Kidney epithelial cell (primary cell): ENCODE measurements at regions not wholly inside any gene's neighbourhood (a gene's known extent, or its start where the extent isn't known, plus 50 kb on each side); places are given as distances from the start of the nearest gene placed in this dataset.

Source experiments
- DNase-seq: peaks from one replicate; pipeline ENCODE4 v3.0.0-alpha.2; 2010; ENCODE audit warnings: low read depth
- H3K27me3 ChIP-seq: 2 replicates; pipeline ENCODE4 v1.6.0; 2011; ENCODE audit warnings: low read length; ENCODE audit not compliant: control insufficient read depth, insufficient read depth
- H3K36me3 ChIP-seq: 2 replicates; pipeline ENCODE4 v1.5.1; 2011; ENCODE audit warnings: low read length; ENCODE audit not compliant: control insufficient read depth, insufficient read depth
- H3K4me3 ChIP-seq: 2 replicates; pipeline ENCODE4 v1.5.1; 2011; ENCODE audit warnings: low read depth, mild to moderate bottlenecking, control low read depth, low read length
- TF ChIP-seq, protein P1 (sequence below): IDR thresholded peaks from 2 replicates; pipeline ENCODE4 v1.5.1; 2011; ENCODE audit warnings: mild to moderate bottlenecking, moderate library complexity, low read length, control low read depth, inconsistent platforms; ENCODE audit not compliant: insufficient read depth, poor library complexity, severe bottlenecking

DNA sequence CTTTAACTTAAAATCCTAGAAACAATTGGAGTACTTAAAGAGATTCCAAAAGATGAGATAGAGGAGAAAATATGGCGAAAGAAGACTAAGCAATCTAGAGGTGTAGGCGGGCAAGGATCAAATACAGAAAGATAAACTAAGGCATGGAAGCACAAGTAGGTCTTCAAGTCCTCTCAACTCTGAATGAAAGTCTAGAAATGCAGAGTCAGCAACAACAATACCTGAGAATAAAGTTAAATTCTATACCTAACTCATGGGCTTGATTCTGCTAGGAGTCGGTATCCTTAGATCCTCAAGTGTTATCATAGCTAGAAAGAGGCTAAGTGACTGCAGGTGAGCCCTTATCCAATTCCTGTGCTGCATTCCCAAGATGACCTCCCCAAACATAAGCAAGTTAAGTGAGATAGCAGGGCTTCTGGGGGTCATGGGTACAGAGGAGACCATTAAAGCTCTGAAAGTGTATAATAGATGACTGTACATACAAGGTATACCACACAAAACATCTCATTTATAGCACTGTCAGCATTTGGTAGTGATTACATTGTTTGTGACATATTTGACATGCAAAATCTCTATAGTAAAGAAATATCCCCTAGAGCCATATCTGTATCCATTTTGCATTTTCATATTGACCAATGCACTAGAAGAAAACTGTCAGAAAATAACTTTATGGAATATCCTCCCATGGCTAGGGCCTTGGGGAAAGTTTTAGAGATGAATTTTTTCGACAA lies 82.5 kb upstream of the ARID2 start:
- Histone ChIP-seq H3K4me3 (no peak overlapping the region), H3K36me3 (no peaks in the 10 kb centered on the region), H3K27me3 (no peaks in the 10 kb centered on the region)
- TF ChIP-seq, protein P1, sequence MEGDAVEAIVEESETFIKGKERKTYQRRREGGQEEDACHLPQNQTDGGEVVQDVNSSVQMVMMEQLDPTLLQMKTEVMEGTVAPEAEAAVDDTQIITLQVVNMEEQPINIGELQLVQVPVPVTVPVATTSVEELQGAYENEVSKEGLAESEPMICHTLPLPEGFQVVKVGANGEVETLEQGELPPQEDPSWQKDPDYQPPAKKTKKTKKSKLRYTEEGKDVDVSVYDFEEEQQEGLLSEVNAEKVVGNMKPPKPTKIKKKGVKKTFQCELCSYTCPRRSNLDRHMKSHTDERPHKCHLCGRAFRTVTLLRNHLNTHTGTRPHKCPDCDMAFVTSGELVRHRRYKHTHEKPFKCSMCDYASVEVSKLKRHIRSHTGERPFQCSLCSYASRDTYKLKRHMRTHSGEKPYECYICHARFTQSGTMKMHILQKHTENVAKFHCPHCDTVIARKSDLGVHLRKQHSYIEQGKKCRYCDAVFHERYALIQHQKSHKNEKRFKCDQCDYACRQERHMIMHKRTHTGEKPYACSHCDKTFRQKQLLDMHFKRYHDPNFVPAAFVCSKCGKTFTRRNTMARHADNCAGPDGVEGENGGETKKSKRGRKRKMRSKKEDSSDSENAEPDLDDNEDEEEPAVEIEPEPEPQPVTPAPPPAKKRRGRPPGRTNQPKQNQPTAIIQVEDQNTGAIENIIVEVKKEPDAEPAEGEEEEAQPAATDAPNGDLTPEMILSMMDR: no peak
- no peak for DNase-seq

DNA sequence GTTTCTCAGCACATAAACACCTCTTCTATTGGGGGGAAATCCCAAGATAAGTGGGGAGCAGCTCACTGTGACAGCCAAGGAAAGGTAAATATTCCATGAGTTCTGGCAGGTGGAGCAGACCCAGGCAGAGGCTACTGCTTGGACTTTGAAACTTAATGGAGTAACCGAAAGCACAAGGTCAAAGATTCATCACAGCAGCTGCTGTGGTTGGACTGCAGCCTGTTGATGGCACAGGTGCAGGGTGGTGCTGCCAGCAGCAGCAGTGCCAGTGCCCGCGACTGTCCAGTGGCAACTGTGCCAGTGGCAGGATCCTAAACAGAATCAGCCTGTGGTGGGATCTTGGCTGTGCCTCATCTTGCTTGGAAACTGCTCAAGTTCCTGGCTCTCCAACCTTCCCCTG lies 81.4 kb upstream of the ARID2 start:
- Histone ChIP-seq H3K27me3 (no peaks in the 10 kb centered on the region), H3K36me3 (no peaks in the 10 kb centered on the region), H3K4me3 (no peak overlapping the region)
- DNase-seq: no peak
- TF ChIP-seq, protein P1: no peak

DNA sequence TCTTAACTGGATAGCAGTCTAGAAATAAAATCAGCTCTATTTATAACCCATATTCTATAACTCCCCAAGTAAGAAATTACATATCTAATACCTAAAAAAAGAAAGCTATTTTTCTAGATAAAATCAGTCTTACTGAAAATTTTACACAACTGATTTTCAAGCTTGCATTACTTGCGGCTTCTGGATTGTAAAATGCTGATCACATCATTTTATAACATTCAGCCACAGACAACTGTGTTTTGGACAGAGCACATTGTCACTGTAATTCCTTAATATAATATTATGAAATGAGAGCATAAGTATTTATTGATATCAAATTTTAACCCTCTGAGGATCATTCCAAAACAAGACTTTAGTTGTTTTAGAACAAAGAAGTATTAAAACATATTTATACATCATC lies 78.5 kb upstream of the ARID2 start:
- no peaks in the 10 kb centered on the region for H3K27me3 ChIP-seq
- no peak for DNase-seq
- H3K36me3 ChIP-seq: no peaks in the 10 kb centered on the region
- H3K4me3 ChIP-seq: no peak overlapping the region
- TF ChIP-seq, protein P1: no peak

DNA sequence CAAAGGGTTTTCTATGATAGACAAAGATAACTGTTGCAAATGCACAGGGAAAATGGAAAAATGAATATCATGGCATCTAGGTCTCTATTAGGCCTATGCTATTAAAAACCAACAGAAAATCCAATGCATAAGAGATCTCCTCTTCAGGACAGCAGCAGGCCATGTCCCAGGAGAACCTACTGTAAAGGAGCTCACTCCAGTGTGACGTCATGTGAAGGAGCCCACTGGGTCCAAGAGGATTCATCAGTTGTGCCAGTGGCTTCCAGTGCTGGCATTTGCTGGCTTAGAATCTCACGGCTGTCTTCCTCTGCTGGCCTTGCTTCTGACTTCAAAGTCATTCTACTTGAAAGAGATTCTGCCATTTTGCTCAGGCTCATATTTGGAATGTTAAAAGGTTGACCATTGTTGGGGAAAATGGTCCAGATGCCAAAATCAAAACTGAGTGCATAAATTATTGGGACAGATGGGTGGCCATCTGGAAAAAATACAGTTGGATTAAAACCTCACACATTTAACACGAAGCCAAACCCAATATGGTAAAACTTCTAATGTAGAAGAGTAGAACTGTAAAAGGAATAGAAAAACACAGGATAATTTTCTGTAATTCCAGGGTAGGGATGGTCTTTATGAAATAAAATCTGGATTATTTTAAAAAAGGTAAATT lies 75.4 kb upstream of the ARID2 start:
- TF ChIP-seq, protein P1: no peak
- Histone ChIP-seq H3K27me3 (no peaks in the 10 kb centered on the region), H3K36me3 (no peaks in the 10 kb centered on the region), H3K4me3 (no peak overlapping the region)
- no peak for DNase-seq

DNA sequence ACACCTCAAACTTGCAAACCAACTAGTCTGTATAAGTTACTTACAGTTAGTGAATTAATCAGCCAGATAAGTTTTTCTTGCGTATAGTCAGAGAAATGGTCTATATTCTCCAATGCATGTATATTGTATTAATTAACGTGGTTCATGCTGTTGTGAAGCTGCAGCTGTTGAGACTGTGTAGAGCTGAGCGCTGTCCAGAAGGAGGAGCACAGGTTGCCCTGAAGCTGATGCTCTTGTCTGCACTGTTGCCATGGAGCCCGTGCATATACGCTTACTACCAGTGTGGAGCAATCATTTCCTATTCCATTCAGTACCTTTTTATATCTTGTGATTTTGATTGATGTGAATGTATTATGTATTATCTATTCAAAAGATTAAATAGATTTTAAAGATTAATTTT lies 74.3 kb upstream of the ARID2 start:
- no peaks in the 10 kb centered on the region for H3K36me3 ChIP-seq
- no peak overlapping the region for H3K4me3 ChIP-seq
- TF ChIP-seq, protein P1: no peak
- H3K27me3 ChIP-seq: no peaks in the 10 kb centered on the region
- DNase-seq: no peak
